Endothelial cell of umbilical vein (primary cell): ENCODE measurements at regions not wholly inside any gene's neighbourhood (a gene's known extent, or its start where the extent isn't known, plus 50 kb on each side); places are given as distances from the start of the nearest gene placed in this dataset.

Experiments
- BruUV-seq: library from RNA; stranded (reverse); fragments of 400-500 nt; replicated peaks from 2 replicates; lab custom pipeline; 2021; lab: Mats Ljungman, UMichigan
- CTCF ChIA-PET: fragments of 300-600, 350-600 bp; sonication (Branson Sonifier 250); formaldehyde crosslinking; loops from one replicate; lab custom pipeline; 2021; ENCODE audit warnings: antibody characterized with exemption, inconsistent platforms; lab: Charles Lee
- POLR2A ChIA-PET: fragments of 300-600, 350-600 bp; sonication (Branson Sonifier 250); formaldehyde crosslinking; loops from one replicate; lab custom pipeline; 2021; ENCODE audit warnings: antibody characterized with exemption, inconsistent platforms; lab: Charles Lee
- DNase-seq: peaks from one replicate; pipeline ENCODE4 v3.0.0-alpha.2; 2011; ENCODE audit warnings: low read depth, low spot score
- FAIRE-seq: peaks from 2 replicates; lab custom pipeline; 2011; peaks lifted over from hg19 to GRCh38; lab: Jason Lieb, UNC
- H2AFZ ChIP-seq: 2 replicates; pipeline ENCODE4 v1.6.0; 2012; ENCODE audit warnings: low read depth, low read length, control low read depth, inconsistent platforms
- H3K27ac ChIP-seq: 2 replicates; pipeline ENCODE4 v1.5.1; 2011; ENCODE audit warnings: low read depth, mild to moderate bottlenecking, control low read depth, low read length, moderate library complexity; ENCODE audit not compliant: insufficient read depth
- H3K27me3 ChIP-seq, 2 experiments: 2 replicates each; pipeline versions ENCODE4 v1.6.0 to v1.6.1; 2011; ENCODE audit warnings: low read length in 2 of 2, mixed read lengths in 1 of 2; ENCODE audit not compliant: control insufficient read depth in 2 of 2, insufficient read depth in 2 of 2
- H3K36me3 ChIP-seq, 2 experiments: 2 replicates in 1 of 2; 3 replicates in 1 of 2; pipeline ENCODE4 v1.5.1; 2011; ENCODE audit warnings: low read length in 2 of 2, mild to moderate bottlenecking in 1 of 2, moderate library complexity in 1 of 2; ENCODE audit not compliant: control insufficient read depth in 2 of 2, insufficient read depth in 2 of 2; ENCODE audit errors: extremely low read depth in 1 of 2
- H3K4me1 ChIP-seq: 3 replicates; pipeline ENCODE4 v1.5.1; 2011; ENCODE audit warnings: mild to moderate bottlenecking, low read length; ENCODE audit not compliant: control insufficient read depth, insufficient read depth; ENCODE audit errors: extremely low read depth
- H3K4me2 ChIP-seq: 2 replicates; pipeline ENCODE4 v1.6.1; 2011; ENCODE audit warnings: low read length, control low read depth, mixed read lengths; ENCODE audit not compliant: insufficient read depth
- H3K4me3 ChIP-seq, 3 experiments: fragments of 200-600 bp in 1 of 3; sonication (generic), shearing (Covaris generic) in 1 of 3; replicated peaks in 1 of 3; 2 replicates each; pipeline ENCODE4 v1.5.1; 2011 to 2016; ENCODE audit warnings: control low read depth in 3 of 3, low read length in 3 of 3, mild to moderate bottlenecking in 2 of 3, inconsistent platforms in 1 of 3, low read depth in 1 of 3, moderate library complexity in 1 of 3; ENCODE audit not compliant: insufficient read depth in 1 of 3
- H3K79me2 ChIP-seq: 2 replicates; pipeline ENCODE4 v1.6.0; 2012; ENCODE audit warnings: low read length, inconsistent platforms; ENCODE audit not compliant: control insufficient read depth, insufficient read depth
- H3K9ac ChIP-seq: replicated peaks from 2 replicates; pipeline ENCODE3; 2011; ENCODE audit warnings: low read length, control low read depth; ENCODE audit not compliant: insufficient read depth; ENCODE audit errors: extremely low read depth
- H3K9me1 ChIP-seq: replicated peaks from 3 replicates; pipeline ENCODE4 v1.6.0; 2011; ENCODE audit warnings: mild to moderate bottlenecking, low read length; ENCODE audit not compliant: control insufficient read depth, insufficient read depth; ENCODE audit errors: extremely low read depth
- H3K9me3 ChIP-seq: replicated peaks from 2 replicates; pipeline ENCODE4 v1.5.1; 2012; ENCODE audit warnings: low read length, inconsistent platforms; ENCODE audit not compliant: control insufficient read depth, insufficient read depth
- H4K20me1 ChIP-seq: replicated peaks from 2 replicates; pipeline ENCODE3; 2011; ENCODE audit warnings: mild to moderate bottlenecking, low read length; ENCODE audit not compliant: control insufficient read depth, insufficient read depth; ENCODE audit errors: extremely low read depth
- CTCF ChIP-seq, 2 donors: IDR thresholded peaks; 1 replicate in 1 of 2; 2 replicates in 1 of 2; pipeline ENCODE4 v1.5.1; 2011; ENCODE audit warnings: low read length in 2 of 2, mild to moderate bottlenecking in 2 of 2, moderate library complexity in 2 of 2, control low read depth in 1 of 2, inconsistent platforms in 1 of 2, low read depth in 1 of 2; ENCODE audit not compliant: insufficient read depth in 1 of 2; ENCODE audit errors: extremely low read depth in 1 of 2
- EZH2 ChIP-seq: IDR thresholded peaks from 2 replicates; pipeline ENCODE4 v1.6.1; 2012; ENCODE audit warnings: borderline replicate concordance, low read depth, mild to moderate bottlenecking, moderate library complexity, low read length, inconsistent platforms; ENCODE audit not compliant: severe bottlenecking
- FOS ChIP-seq: IDR thresholded peaks from 2 replicates; pipeline ENCODE4 v1.6.1; 2011; ENCODE audit warnings: mild to moderate bottlenecking, low read length, moderate library complexity, borderline replicate concordance; ENCODE audit not compliant: insufficient read depth
- GATA2 ChIP-seq: IDR thresholded peaks from 2 replicates; pipeline ENCODE4 v1.7.0; 2011; ENCODE audit warnings: low read depth, mild to moderate bottlenecking, moderate library complexity, mixed read lengths, low read length; ENCODE audit not compliant: insufficient read length, insufficient read depth
- JUN ChIP-seq: IDR thresholded peaks from 2 replicates; pipeline ENCODE4 v1.6.1; 2011; ENCODE audit warnings: borderline replicate concordance, low read depth; ENCODE audit not compliant: insufficient read length, insufficient read depth
- MAX ChIP-seq: IDR thresholded peaks from 2 replicates; pipeline ENCODE4 v1.6.1; 2011; ENCODE audit not compliant: insufficient read depth, insufficient read length
- MYC ChIP-seq: IDR thresholded peaks from one replicate; pipeline ENCODE4 v1.6.1; 2011; ENCODE audit warnings: mild to moderate bottlenecking, low read depth, low read length
- POLR2A ChIP-seq: IDR thresholded peaks from 2 replicates; pipeline ENCODE4 v1.6.1; 2012; ENCODE audit warnings: low read depth, mild to moderate bottlenecking, control low read depth, low read length
- POLR2AphosphoS5 ChIP-seq: IDR thresholded peaks from 2 replicates; pipeline ENCODE4 v1.6.1; 2012; ENCODE audit warnings: low read depth, mild to moderate bottlenecking, control low read depth, low read length, moderate library complexity; ENCODE audit not compliant: insufficient read depth
- dilution Hi-C: fragments of 300-500 bp; cut with MboI; formaldehyde crosslinking; loops from one replicate; pipeline ENCODE4 v1.15.0; 2019; ENCODE audit warnings: low sequenced_read_pairs; ENCODE audit not compliant: extremely low pct_ligation_motif_present
- intact Hi-C: fragments of 100-400 bp; cut with micrococcal nuclease; formaldehyde crosslinking; loops from one replicate; pipeline ENCODE4 v1.10.0; 2022

- DNase-seq = no peak
- no peaks in the 10 kb centered on the region for H3K79me2 ChIP-seq
- no peak overlapping the region for H3K27ac ChIP-seq
- FAIRE-seq = peak; percentile 54
- no peaks in the 10 kb centered on the region for H3K4me1 ChIP-seq
- H3K27me3 ChIP-seq = no peaks in the 10 kb centered on the region
- no TSS peak for BruUV-seq
- no peaks in the 10 kb centered on the region for H4K20me1 ChIP-seq
- no peak for TF ChIP-seq JUN
- no peak for TF ChIP-seq GATA2
- no peak for TF ChIP-seq EZH2
- no peak for TF ChIP-seq POLR2A
- no peak for TF ChIP-seq CTCF (IDR thresholded peaks at IDR 0.05; ENCODE audit: extremely low read depth in 1 of 2, insufficient read depth in 1 of 2, low read depth in 1 of 2, low read length in 2 of 2)
- TF ChIP-seq MYC = no peak
- no peak for TF ChIP-seq POLR2AphosphoS5
- TF ChIP-seq FOS = no peak
- no peak for TF ChIP-seq MAX
- H2AFZ ChIP-seq = no peak overlapping the region
- POLR2A ChIA-PET = interaction anchor here (0.6 kb wide), 1 partner anchor 564 kb away, joined by 4 read pairs; no protein-coding TSS in a partner anchor
- no peaks in the 10 kb centered on the region for H3K36me3 ChIP-seq
- intact Hi-C loops (no loop called here), dilution Hi-C loops (no loop called here)
- H3K4me2 ChIP-seq = no peak overlapping the region
- no peak overlapping the region for H3K9ac ChIP-seq
- CTCF ChIA-PET = interaction anchor here (1.4 kb wide), 1 partner anchor 15 kb away, joined by 4 read pairs; no protein-coding TSS in a partner anchor
- H3K9me3 ChIP-seq = no peaks in the 10 kb centered on the region
- no peaks in the 10 kb centered on the region for H3K9me1 ChIP-seq
- no peak overlapping the region for H3K4me3 ChIP-seq
Measured at GRCh38 chr14:32018391-32019092, 58.6 kb upstream of the ARHGAP5 start.
